Fibroblast of mammary gland (primary cell): ENCODE measurements at regions not wholly inside any gene's neighbourhood (a gene's known extent, or its start where the extent isn't known, plus 50 kb on each side); places are given as distances from the start of the nearest gene placed in this dataset.

ENCODE experiments used
- DNase-seq: peaks from one replicate; pipeline ENCODE4 v3.0.0-alpha.2; 2010; ENCODE audit warnings: low read depth
- H3K4me3 ChIP-seq: 2 replicates; pipeline ENCODE4 v1.5.1; 2011; ENCODE audit warnings: low read depth, mild to moderate bottlenecking, low read length, moderate library complexity; ENCODE audit not compliant: control insufficient read depth
- CTCF ChIP-seq: conservative IDR thresholded peaks from 2 replicates; pipeline ENCODE4 v1.5.1; 2011; ENCODE audit warnings: low read depth, low read length, inconsistent platforms; ENCODE audit not compliant: control insufficient read depth, insufficient read depth

- no peak overlapping the region for H3K4me3 ChIP-seq
- no peak for DNase-seq
- TF ChIP-seq CTCF, result no peak
Observed at GRCh38 chr2:66301767-66302140, 133.2 kb upstream of the MEIS1 start.

- H3K4me3 ChIP-seq, result no peak overlapping the region
- peak; percentile 48 for DNase-seq
- no peak for TF ChIP-seq CTCF
Observed at GRCh38 chr2:66301022-66301766, 133.7 kb upstream of the MEIS1 start.

GRCh38 chr2:66283787-66284186 lies 151.1 kb upstream of the MEIS1 start:
- no peak for TF ChIP-seq CTCF
- no peak for DNase-seq

GRCh38 chr2:66281980-66282379 lies 152.9 kb upstream of the MEIS1 start:
- no peak for DNase-seq
- no peak for TF ChIP-seq CTCF
- no peak overlapping the region for H3K4me3 ChIP-seq

More at GRCh38 chr2:66283787-66284186, 151.1 kb upstream of the MEIS1 start:
- no peak overlapping the region for H3K4me3 ChIP-seq

- DNase-seq, result no peak
- H3K4me3 ChIP-seq, result no peak overlapping the region
- TF ChIP-seq CTCF, result no peak
Observed at GRCh38 chr2:66279024-66279423, 155.9 kb upstream of the MEIS1 start.

GRCh38 chr2:66275984-66276383 lies 158.9 kb upstream of the MEIS1 start:
- peak; percentile 6 for TF ChIP-seq CTCF
- peak; percentile 0 for DNase-seq
- no peak overlapping the region for H3K4me3 ChIP-seq
